Fibroblast of villous mesenchyme (primary cell): ENCODE measurements at regions not wholly inside any gene's neighbourhood (a gene's known extent, or its start where the extent isn't known, plus 50 kb on each side); places are given as distances from the start of the nearest gene placed in this dataset.

Experiments used
- DNase-seq: peaks from one replicate; pipeline ENCODE4 v3.0.0-alpha.2; 2010; ENCODE audit warnings: low read depth
- H3K4me3 ChIP-seq: 2 replicates; pipeline ENCODE4 v1.5.1; 2011; ENCODE audit warnings: low read depth, mild to moderate bottlenecking, low read length
- TF ChIP-seq, protein P1 (sequence below): IDR thresholded peaks from 2 replicates; pipeline ENCODE4 v1.5.1; 2012; ENCODE audit warnings: low read depth, mild to moderate bottlenecking, low read length; ENCODE audit not compliant: insufficient read depth

DNA sequence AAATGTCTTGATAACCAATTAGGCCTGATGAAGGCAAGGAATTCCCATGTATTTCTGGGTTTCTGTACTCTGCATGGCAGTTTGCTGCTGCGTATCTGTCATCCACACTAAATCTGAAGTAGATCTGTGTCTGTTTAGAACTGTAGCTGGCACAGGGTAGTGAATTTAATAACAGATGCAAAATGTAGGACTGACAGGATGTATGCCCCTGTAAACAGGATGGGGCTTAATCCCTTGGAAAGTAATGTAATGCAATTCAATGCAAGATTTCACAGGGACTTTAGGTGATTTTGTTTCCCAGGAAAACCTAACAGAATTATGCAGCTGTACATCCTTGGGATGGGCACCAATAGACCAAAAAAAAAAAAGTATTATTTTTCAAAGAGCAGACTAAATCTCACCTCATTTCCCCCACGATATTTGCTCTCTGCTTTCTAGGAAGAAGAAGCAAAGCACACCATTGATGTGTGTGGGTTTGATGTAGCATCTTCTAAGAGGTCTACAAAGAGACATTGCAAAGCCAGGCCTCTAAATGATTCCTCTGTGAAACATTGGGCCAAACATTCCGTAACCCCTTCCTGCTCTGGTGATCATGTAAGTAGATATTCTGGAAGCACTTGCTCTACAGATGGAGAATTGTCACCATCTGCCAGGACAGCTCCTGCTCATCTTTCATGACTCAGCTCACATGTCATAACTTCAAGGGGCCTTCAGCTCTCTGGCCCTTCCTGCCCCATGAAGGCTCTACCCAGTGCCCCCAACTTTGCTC, 464.3 kb upstream of the RGMA start:
- TF ChIP-seq, protein P1, sequence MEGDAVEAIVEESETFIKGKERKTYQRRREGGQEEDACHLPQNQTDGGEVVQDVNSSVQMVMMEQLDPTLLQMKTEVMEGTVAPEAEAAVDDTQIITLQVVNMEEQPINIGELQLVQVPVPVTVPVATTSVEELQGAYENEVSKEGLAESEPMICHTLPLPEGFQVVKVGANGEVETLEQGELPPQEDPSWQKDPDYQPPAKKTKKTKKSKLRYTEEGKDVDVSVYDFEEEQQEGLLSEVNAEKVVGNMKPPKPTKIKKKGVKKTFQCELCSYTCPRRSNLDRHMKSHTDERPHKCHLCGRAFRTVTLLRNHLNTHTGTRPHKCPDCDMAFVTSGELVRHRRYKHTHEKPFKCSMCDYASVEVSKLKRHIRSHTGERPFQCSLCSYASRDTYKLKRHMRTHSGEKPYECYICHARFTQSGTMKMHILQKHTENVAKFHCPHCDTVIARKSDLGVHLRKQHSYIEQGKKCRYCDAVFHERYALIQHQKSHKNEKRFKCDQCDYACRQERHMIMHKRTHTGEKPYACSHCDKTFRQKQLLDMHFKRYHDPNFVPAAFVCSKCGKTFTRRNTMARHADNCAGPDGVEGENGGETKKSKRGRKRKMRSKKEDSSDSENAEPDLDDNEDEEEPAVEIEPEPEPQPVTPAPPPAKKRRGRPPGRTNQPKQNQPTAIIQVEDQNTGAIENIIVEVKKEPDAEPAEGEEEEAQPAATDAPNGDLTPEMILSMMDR = no peak
- no peak overlapping the region for H3K4me3 ChIP-seq
- DNase-seq = no peak

DNA sequence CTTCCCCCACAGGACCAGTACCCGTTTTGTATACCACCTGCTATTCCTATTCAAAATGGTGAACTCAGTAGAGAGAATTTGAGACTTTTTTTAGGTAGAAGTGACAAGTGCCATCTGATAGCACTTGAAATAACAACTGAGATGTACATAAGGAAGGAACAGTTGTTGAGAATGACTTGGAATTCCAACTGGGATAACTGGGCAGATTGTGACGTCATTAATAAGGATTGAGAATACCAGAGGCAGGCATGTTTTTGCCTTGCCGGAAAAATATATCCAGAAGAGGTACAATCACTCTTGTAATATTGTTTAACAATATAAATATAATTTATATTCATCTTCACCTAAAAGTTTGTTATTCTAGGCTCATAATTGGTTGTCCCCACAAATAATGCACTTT, 454.1 kb upstream of the RGMA start:
- TF ChIP-seq, protein P1 = no peak
- no peak overlapping the region for H3K4me3 ChIP-seq
- DNase-seq = no peak

DNA sequence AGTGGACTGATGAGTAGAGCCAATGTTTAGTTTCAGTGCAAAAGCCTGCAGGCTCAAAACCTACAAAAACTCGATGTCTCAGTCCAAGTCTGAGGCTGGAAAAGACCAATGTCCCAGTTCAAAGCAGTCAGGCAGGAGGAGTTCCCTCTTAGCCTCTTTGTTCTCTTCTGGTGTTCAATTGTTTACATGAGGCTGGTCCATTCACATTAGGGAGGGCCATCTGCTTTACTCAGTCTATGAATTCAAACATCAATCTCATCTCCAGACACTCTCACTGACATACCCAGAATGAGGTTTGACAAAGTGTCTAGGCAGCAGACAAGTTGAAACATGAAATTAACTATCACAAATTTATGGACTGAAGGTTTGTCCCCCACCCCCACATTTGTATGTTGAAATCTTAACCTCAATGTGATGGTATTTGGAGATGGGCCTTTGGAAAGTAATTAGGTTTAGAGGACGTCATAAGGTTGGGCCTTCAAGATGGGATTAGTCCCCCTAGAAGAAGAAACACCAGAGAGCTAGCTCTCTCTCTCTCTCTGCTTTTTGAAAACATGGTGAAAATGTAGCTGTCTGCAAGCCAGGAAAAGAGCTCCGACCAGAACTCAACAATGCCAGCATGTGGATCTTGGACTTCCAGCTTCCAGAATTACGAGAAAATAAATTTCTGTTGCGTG, 438.5 kb upstream of the RGMA start:
- TF ChIP-seq, protein P1 = no peak
- no peak overlapping the region for H3K4me3 ChIP-seq
- no peak for DNase-seq

DNA sequence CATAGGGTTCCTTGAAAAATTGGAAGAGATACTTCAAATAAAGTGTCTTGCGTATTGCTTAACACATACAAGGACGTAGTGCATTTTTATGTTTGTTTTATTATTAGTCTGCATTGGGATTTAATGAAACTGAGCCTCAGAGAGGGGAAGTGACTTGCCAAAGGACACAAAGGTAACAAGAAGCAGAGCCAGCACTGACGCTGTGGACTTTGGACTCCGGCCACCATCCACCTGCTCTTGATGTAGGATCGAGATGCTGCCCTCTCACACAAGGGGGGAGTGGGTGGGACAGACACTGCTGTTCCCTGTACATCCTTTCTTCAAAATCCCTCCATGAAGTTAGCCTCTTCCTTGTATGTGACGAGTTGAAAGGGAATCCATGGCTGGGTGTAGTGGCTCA, 435.4 kb upstream of the RGMA start:
- no peak for DNase-seq
- H3K4me3 ChIP-seq = no peak overlapping the region
- TF ChIP-seq, protein P1 = no peak

DNA sequence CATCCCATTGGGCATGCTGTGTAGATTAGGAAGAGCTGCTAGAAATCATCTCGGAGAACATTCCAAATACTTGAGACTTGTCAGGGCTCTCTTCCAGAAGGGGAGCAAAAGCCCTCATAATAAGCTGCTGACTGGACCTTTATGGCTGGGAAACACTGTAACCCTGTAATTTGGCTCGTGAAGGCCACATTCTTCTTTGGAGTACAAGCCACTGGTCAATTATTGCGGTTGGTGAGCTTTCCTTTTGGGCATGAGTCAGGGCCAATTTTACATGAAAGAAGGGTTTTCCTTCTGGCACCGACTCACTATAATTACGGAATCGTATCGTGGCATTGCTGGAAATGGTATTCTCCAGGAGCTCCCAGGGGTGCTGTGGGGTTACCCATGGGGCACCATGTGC, 434.5 kb upstream of the RGMA start:
- TF ChIP-seq, protein P1 = no peak
- H3K4me3 ChIP-seq = no peak overlapping the region
- DNase-seq = no peak

DNA sequence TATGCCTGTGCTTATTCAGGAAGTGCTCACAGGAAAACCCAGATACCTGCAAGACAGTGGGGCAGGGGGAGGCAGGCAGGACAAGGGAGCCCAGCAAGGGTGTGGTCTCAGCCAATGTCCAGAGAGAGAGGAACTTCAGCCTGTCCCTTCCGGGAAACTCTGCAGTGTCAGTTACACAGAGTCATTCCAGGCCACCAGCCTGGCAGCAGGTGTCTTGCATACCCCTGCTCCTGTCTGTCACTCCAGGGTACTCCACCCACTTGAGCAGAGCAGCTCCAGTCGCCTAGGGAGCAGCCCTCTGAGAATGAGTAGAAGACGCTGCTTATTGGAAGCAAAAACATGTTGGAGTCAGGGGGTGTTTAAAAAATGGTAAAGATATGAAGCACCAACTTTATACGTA, 431.2 kb upstream of the RGMA start:
- H3K4me3 ChIP-seq = no peak overlapping the region
- TF ChIP-seq, protein P1 = no peak
- no peak for DNase-seq
